Kidney capillary endothelial cell (primary cell): ENCODE measurements at regions not wholly inside any gene's neighbourhood (a gene's known extent, or its start where the extent isn't known, plus 50 kb on each side); places are given as distances from the start of the nearest gene placed in this dataset.

Source experiments
- DNase-seq: peaks from one replicate; pipeline ENCODE4 v3.0.0-alpha.2; 2018; ENCODE audit warnings: low spot score

- no peak for DNase-seq
These were observed 368.9 kb downstream of the RNF144A start for GRCh38 chr2:7286120-7286519.

DNA sequence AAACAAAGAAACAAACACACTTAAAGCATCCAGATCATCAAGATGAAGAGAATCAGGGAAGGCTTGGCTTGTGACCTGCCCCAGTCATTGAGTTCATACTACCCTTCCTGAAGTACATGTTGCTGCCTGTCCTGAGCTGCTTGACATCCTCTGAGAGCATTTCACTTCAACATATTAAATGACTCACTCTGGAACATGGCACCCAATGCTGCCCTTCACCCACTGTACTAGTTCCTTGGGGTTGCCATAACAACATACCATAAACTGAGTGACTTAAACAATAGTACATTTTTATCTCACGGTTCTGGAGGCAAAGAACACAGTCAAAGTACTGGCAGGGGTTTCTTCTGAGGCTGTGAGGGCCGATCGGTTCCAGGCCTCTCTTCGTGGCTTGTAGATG is 371.3 kb downstream of the RNF144A start:
- DNase-seq: no peak

- no peak for DNase-seq
These were observed 372.5 kb downstream of the RNF144A start for GRCh38 chr2:7289697-7290096.

DNA sequence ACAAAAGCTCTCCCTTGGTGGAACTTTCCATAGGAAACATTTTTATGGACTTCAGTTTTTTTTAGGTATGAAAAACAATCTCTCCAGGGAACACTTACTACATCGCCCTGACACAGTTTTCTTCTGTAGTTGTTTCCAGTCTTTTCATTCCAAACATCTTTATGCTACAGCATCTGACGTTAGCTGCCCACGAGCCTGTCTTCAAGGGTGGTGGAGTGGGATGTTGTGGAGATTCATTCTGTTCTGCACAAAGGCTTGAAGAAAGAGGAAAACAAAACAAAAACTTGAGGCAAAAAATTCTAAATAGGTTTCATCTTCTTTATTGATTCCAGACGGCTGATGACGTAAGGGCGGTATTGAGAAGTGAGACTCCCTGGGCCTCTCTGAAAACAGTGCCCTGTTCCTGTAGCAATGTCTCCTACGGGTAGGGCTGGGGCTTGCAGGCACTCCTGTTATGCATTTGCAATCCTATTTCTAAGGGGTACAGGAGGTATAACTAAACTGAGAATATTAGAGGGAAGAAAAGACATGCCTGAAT is 375.0 kb downstream of the RNF144A start:
- DNase-seq: no peak

DNA sequence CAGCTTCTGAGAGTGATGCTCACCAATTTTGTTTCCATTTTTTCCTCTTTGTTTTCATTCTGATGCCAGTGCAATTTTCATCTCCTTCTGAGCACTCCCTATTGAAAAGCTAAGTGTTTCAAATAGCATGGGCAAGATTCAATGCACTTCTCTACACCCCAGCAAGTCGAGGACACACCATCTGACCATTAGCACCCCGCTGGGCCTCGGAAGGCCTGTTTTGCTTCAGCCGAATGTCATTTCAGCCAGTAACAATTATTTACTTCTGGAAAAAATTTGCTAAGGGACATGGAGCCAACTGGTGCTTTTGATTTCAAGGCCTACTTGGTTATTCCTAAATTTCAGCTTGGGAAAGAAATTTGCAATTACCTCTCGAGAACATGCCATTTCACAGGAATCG is 392.4 kb downstream of the RNF144A start:
- no peak for DNase-seq

DNA sequence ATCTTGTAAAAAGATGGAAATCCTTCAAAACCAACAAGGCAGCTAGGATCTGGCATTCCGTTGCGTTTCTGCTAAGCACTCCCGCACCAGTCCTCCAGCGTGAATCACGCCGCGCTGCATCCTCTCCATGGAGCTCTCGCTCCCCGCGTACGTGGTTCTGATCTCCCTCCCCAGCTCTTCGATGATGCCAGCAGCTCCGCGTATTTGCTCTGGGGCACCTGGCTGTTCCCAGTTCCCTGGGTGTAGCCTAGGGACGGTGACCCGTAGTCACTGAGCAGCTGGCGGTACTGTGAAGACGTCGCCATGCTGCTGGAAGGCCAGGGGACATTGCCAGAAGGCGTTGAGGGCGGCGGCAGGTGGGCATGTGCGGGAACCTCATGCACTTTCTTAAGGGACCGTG is 407.5 kb downstream of the RNF144A start:
- no peak for DNase-seq

DNA sequence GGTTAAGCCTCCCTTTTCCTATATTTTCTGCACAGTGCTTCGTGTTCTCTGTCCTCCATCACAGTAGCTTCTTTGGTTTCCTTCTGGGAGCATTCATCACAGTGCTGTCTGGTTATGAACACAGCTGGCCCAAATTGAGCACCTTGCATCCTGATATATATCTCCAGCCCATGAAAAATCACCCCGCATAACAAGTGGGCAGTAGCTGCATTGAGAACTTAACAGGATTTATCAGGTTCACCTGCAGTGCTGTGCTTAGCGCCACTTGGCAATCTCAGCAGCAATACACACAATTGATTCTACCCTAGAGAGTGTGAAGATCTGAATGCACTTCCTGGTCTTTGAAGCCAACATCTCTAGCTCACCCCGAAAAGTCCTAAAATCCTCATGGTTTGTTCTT is 408.0 kb downstream of the RNF144A start:
- no peak for DNase-seq

DNA sequence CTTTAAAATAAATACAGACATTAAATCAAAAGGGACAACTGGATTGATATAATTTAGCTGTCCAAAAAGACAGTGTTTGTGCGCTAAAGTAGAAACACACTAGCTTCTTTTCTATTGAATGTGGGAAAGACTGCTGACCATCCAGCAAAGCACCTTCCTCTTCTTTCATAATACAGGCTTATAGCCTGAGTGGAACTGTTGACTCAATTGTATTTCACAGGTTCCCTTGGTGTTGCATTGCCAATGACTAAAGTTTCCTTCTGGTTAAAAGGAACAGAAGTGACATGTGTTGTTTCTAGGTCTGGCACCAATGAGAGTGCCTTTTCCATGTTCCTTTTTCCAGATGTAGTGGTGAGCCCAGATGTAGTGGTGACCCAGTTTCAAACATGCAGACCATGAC is 412.3 kb downstream of the RNF144A start:
- DNase-seq: no peak

DNA sequence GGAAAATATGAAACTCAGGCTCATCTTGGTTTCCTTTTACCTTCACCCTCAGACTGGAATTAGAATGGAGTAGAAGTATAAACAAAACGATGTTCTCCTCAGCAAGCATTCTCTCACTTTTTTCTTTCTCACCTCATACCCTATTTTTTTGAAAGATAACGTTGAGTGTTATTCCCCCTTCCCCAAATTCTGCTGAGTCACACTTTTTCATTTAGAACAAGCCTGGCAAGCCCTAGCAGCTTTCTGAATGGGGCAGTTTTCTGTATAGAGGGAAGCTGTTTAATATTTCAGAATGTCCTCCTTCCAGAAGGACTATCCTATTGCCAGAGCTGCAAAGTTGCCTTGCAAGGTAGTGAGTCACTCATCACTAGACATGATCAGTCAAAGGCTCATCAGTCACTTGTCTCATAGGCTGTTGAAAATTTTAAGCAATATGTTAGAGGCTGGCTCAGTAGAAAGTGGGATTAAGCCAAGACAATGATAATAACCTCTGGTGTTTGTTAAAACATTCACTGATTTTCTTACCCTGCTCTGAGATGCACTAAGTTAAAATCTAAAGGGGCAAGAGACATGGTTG is 416.1 kb downstream of the RNF144A start:
- DNase-seq: no peak

- DNase-seq: no peak
These were observed 416.8 kb downstream of the RNF144A start for GRCh38 chr2:7333960-7334493.

GRCh38 chr2:7338961-7339360 is 421.7 kb downstream of the RNF144A start:
- DNase-seq: no peak

DNA sequence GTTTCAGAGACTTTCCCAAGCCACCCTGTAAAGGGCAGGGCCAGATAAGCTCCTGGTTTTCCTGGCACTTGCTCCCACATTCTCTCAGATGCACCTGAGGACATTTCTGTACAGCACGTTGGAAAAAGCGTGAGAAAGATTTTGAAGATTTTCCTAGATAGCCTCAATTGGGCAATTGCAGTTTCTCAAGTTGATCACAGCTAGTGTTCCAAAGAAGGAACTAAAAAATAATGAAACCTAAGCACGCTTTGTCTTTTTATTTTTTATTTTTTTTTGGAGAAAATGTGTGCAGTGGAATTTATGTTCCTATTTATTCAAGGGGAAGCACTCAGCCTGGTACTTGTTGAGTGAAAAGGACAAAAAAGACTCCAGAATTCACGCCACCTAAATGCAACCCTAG is 429.1 kb downstream of the RNF144A start:
- DNase-seq: no peak

DNA sequence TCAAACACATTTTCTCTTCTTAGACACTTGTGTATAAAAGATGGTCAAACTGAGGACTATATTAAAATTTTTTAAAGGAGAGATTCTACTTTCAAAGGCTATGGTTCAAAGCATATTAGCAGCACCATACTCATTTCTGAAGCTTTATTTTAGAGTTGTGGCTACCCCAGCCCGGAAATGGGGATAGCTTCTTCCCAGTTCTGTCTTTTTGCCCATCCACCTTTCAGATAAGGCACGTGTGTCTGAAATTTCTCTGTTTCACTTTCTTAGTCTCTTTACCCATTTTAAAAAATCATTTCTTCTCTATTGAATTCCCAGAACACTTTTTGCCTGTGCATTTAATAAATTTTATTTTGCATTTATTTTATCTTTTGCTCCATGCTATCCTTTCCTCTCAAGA is 431.5 kb downstream of the RNF144A start:
- no peak for DNase-seq

DNA sequence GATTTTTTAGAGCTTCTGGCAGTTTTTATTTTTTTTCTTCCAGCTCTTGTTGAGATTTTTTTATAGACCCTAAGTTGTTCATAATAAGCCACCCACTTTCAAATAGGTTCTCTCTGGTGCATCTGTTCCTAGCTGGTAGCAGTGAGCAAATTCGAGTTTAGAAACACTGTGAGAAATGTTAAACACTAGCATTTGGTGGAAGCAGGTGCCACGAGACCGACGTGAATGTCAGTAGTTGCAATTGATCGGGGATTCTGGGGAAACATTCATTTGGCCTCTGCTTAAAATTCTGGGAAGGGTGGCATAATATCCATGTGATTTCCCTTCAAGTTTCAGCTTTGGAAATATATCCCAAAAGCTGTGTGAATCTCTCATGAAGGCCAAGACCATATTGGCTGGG is 435.0 kb downstream of the RNF144A start:
- no peak for DNase-seq

GRCh38 chr2:7353571-7353970 is 436.4 kb downstream of the RNF144A start:
- no peak for DNase-seq

DNA sequence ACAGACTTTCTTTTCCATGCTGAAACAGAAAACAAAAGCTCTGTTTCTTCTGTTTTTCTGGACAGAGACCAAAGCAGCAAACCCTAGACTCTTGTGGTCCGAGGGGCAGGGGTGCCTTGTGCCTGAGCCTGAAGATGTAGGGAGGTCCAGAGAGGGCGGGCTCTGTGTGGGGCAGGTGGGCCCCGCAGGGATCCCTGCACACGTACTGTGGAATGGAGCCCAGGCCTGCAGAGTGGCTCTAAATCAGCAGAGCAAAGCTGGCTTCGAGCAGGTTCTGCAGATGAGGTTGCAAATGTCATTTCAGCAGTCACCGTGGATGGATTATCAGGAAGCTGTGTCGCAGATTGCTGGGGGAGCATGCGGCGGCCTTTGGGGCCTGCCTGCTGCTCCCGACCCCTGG is 438.6 kb downstream of the RNF144A start:
- no peak for DNase-seq

GRCh38 chr2:7356909-7357584 is 439.8 kb downstream of the RNF144A start:
- no peak for DNase-seq

GRCh38 chr2:7357993-7358392 is 440.8 kb downstream of the RNF144A start:
- no peak for DNase-seq

GRCh38 chr2:7358865-7359447 is 441.7 kb downstream of the RNF144A start:
- no peak for DNase-seq

- no peak for DNase-seq
These were observed 446.7 kb downstream of the RNF144A start for GRCh38 chr2:7363906-7364305.

- no peak for DNase-seq
These were observed 451.0 kb downstream of the RNF144A start for GRCh38 chr2:7368211-7368610.

- no peak for DNase-seq
These were observed 455.9 kb downstream of the RNF144A start for GRCh38 chr2:7373156-7373555.

GRCh38 chr2:7375901-7376300 is 458.7 kb downstream of the RNF144A start:
- no peak for DNase-seq
